NB4 (cell line): ENCODE measurements at regions not wholly inside any gene's neighbourhood (a gene's known extent, or its start where the extent isn't known, plus 50 kb on each side); places are given as distances from the start of the nearest gene placed in this dataset.

Experiments used
- CTCF ChIP-seq: IDR thresholded peaks from one replicate; pipeline ENCODE4 v1.5.1; 2012; ENCODE audit warnings: low read depth, low read length
- POLR2A ChIP-seq: IDR thresholded peaks from 2 replicates; pipeline ENCODE4 v1.6.1; 2011; ENCODE audit warnings: mild to moderate bottlenecking; ENCODE audit not compliant: insufficient read length; ENCODE audit errors: extremely low read depth
- TF ChIP-seq, protein P1 (sequence below): IDR thresholded peaks from 2 replicates; pipeline ENCODE4 v1.6.1; 2011; ENCODE audit warnings: low read depth, low read length

GRCh38 chr17:21535686-21536375, 156.5 kb upstream of the KCNJ18 start:
- TF ChIP-seq POLR2A (no peak), CTCF (no peak)
- TF ChIP-seq, protein P1, sequence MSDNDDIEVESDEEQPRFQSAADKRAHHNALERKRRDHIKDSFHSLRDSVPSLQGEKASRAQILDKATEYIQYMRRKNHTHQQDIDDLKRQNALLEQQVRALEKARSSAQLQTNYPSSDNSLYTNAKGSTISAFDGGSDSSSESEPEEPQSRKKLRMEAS, result no peak
